T-helper 17 cell (primary cell): ENCODE measurements at regions not wholly inside any gene's neighbourhood (a gene's known extent, or its start where the extent isn't known, plus 50 kb on each side); places are given as distances from the start of the nearest gene placed in this dataset.

Experiments
- ATAC-seq: fragments of 150-1000 bp; cut with Tn5 transposase; 2 replicates; pipeline ENCODE4 v1.10.0; 2021; ENCODE audit warnings: mild to moderate bottlenecking, moderate library complexity
- DNase-seq, 3 donors: peaks; one replicate each; pipeline versions ENCODE4 v3.0.0 to v3.0.0-alpha.2; 2020 to 2021
- H3K9me3 ChIP-seq: one replicate; pipeline ENCODE4 v1.7.0; 2013; ENCODE audit warnings: low read length, mild to moderate bottlenecking; ENCODE audit not compliant: control insufficient read depth, poor library complexity, severe bottlenecking
- H3K27ac Mint-ChIP-seq: one replicate; pipeline ENCODE4 v1.8.0; 2022; ENCODE audit warnings: mild to moderate bottlenecking, moderate library complexity, mixed read lengths
- H3K27me3 Mint-ChIP-seq: one replicate; pipeline ENCODE4 v1.8.0; 2022; ENCODE audit warnings: mixed read lengths
- H3K36me3 Mint-ChIP-seq: one replicate; pipeline ENCODE4 v1.8.0; 2022; ENCODE audit warnings: low read depth, mixed read lengths
- H3K4me1 Mint-ChIP-seq: one replicate; pipeline ENCODE4 v1.8.0; 2022; ENCODE audit warnings: mild to moderate bottlenecking, mixed read lengths
- H3K4me3 Mint-ChIP-seq: one replicate; pipeline ENCODE4 v1.8.0; 2022; ENCODE audit warnings: mild to moderate bottlenecking, moderate library complexity, mixed read lengths

- H3K9me3 ChIP-seq: no peaks in the 10 kb centered on the region
- Mint-ChIP-seq H3K27ac (no peak overlapping the region), H3K4me1 (no peaks in the 10 kb centered on the region), H3K27me3 (no peaks in the 10 kb centered on the region), H3K4me3 (no peak overlapping the region), H3K36me3 (no peaks in the 10 kb centered on the region)
- DNase-seq (no peak), ATAC-seq (no peak)
Observed at GRCh38 chr14:87581298-87581697, 411.7 kb downstream of the GALC start.

- ATAC-seq (no peak), DNase-seq (no peak)
- no peaks in the 10 kb centered on the region for H3K4me1 Mint-ChIP-seq
- no peaks in the 10 kb centered on the region for H3K27me3 Mint-ChIP-seq
- no peaks in the 10 kb centered on the region for H3K36me3 Mint-ChIP-seq
- H3K4me3 Mint-ChIP-seq: no peak overlapping the region
- H3K9me3 ChIP-seq: no peaks in the 10 kb centered on the region
- no peak overlapping the region for H3K27ac Mint-ChIP-seq
Observed at GRCh38 chr14:87579036-87579435, 413.9 kb downstream of the GALC start.

GRCh38 chr14:87575378-87575777, 417.6 kb downstream of the GALC start:
- no peak for ATAC-seq
- no peak for DNase-seq
- Mint-ChIP-seq H3K36me3 (no peaks in the 10 kb centered on the region), H3K4me1 (no peaks in the 10 kb centered on the region), H3K27me3 (no peaks in the 10 kb centered on the region), H3K27ac (no peak overlapping the region), H3K4me3 (no peak overlapping the region)
- no peaks in the 10 kb centered on the region for H3K9me3 ChIP-seq

GRCh38 chr14:87573591-87573990, 419.4 kb downstream of the GALC start:
- Mint-ChIP-seq H3K4me1 (no peaks in the 10 kb centered on the region), H3K4me3 (no peak overlapping the region), H3K27me3 (no peaks in the 10 kb centered on the region), H3K27ac (no peak overlapping the region), H3K36me3 (no peaks in the 10 kb centered on the region)
- no peaks in the 10 kb centered on the region for H3K9me3 ChIP-seq
- DNase-seq: no peak
- no peak for ATAC-seq

GRCh38 chr14:87567618-87568295, 425.2 kb downstream of the GALC start:
- Mint-ChIP-seq H3K27me3 (no peaks in the 10 kb centered on the region), H3K36me3 (no peaks in the 10 kb centered on the region), H3K4me1 (no peaks in the 10 kb centered on the region), H3K4me3 (no peak overlapping the region), H3K27ac (no peak overlapping the region)
- DNase-seq: no peak
- no peak for ATAC-seq
- no peaks in the 10 kb centered on the region for H3K9me3 ChIP-seq

GRCh38 chr14:87566991-87567390, 426.0 kb downstream of the GALC start:
- no peaks in the 10 kb centered on the region for H3K9me3 ChIP-seq
- no peak for ATAC-seq
- Mint-ChIP-seq H3K27me3 (no peaks in the 10 kb centered on the region), H3K4me3 (no peak overlapping the region), H3K4me1 (no peaks in the 10 kb centered on the region), H3K36me3 (no peaks in the 10 kb centered on the region), H3K27ac (no peak overlapping the region)
- DNase-seq: no peak

GRCh38 chr14:87547536-87547935, 445.4 kb downstream of the GALC start:
- no peaks in the 10 kb centered on the region for H3K9me3 ChIP-seq
- Mint-ChIP-seq H3K4me3 (no peak overlapping the region), H3K27ac (no peak overlapping the region), H3K36me3 (no peaks in the 10 kb centered on the region), H3K4me1 (no peaks in the 10 kb centered on the region), H3K27me3 (no peaks in the 10 kb centered on the region)
- DNase-seq: no peak
- no peak for ATAC-seq

GRCh38 chr14:87542288-87542687, 450.7 kb downstream of the GALC start:
- no peak overlapping the region for H3K4me3 Mint-ChIP-seq
- no peaks in the 10 kb centered on the region for H3K27me3 Mint-ChIP-seq
- H3K4me1 Mint-ChIP-seq: no peaks in the 10 kb centered on the region
- ATAC-seq (no peak), DNase-seq (no peak)
- H3K27ac Mint-ChIP-seq: no peak overlapping the region
- H3K9me3 ChIP-seq: peaks cover 2% of the 10 kb centered on the region
- no peaks in the 10 kb centered on the region for H3K36me3 Mint-ChIP-seq

- H3K27me3 Mint-ChIP-seq: no peaks in the 10 kb centered on the region
- DNase-seq (no peak), ATAC-seq (no peak)
- H3K27ac Mint-ChIP-seq: no peak overlapping the region
- H3K9me3 ChIP-seq: peaks cover 2% of the 10 kb centered on the region
- H3K4me1 Mint-ChIP-seq: no peaks in the 10 kb centered on the region
- H3K4me3 Mint-ChIP-seq: no peak overlapping the region
- H3K36me3 Mint-ChIP-seq: no peaks in the 10 kb centered on the region
Observed at GRCh38 chr14:87540339-87540738, 452.6 kb downstream of the GALC start.

GRCh38 chr14:87529081-87529480, 463.9 kb downstream of the GALC start:
- Mint-ChIP-seq H3K4me1 (no peaks in the 10 kb centered on the region), H3K36me3 (no peaks in the 10 kb centered on the region)
- no peak for ATAC-seq

GRCh38 chr14:87526731-87527130, 466.3 kb downstream of the GALC start:
- no peak for ATAC-seq
- H3K4me1 Mint-ChIP-seq: no peaks in the 10 kb centered on the region

More at GRCh38 chr14:87529081-87529480, 463.9 kb downstream of the GALC start:
- Mint-ChIP-seq H3K27ac (no peak overlapping the region), H3K27me3 (no peaks in the 10 kb centered on the region), H3K4me3 (no peak overlapping the region)
- DNase-seq: no peak
- no peaks in the 10 kb centered on the region for H3K9me3 ChIP-seq

GRCh38 chr14:87524011-87524410, 469.0 kb downstream of the GALC start:
- H3K4me3 Mint-ChIP-seq: no peak overlapping the region
- no peaks in the 10 kb centered on the region for H3K4me1 Mint-ChIP-seq
- no peak for DNase-seq
- H3K27me3 Mint-ChIP-seq: no peaks in the 10 kb centered on the region
- no peaks in the 10 kb centered on the region for H3K36me3 Mint-ChIP-seq
- H3K9me3 ChIP-seq: no peaks in the 10 kb centered on the region
- ATAC-seq: no peak
- no peak overlapping the region for H3K27ac Mint-ChIP-seq

More at GRCh38 chr14:87526731-87527130, 466.3 kb downstream of the GALC start:
- Mint-ChIP-seq H3K4me3 (no peak overlapping the region), H3K27ac (no peak overlapping the region), H3K36me3 (no peaks in the 10 kb centered on the region), H3K27me3 (no peaks in the 10 kb centered on the region)
- no peaks in the 10 kb centered on the region for H3K9me3 ChIP-seq
- DNase-seq: no peak

- H3K4me3 Mint-ChIP-seq: no peak overlapping the region
- no peak for DNase-seq
- no peak overlapping the region for H3K27ac Mint-ChIP-seq
- H3K9me3 ChIP-seq: peaks cover 3% of the 10 kb centered on the region
- no peaks in the 10 kb centered on the region for H3K4me1 Mint-ChIP-seq
- H3K27me3 Mint-ChIP-seq: no peaks in the 10 kb centered on the region
- ATAC-seq: no peak
- no peaks in the 10 kb centered on the region for H3K36me3 Mint-ChIP-seq
Observed at GRCh38 chr14:87522575-87522974, 470.4 kb downstream of the GALC start.

GRCh38 chr14:87508333-87508732, 484.6 kb downstream of the GALC start:
- Mint-ChIP-seq H3K4me1 (no peaks in the 10 kb centered on the region), H3K27ac (no peak overlapping the region), H3K27me3 (no peaks in the 10 kb centered on the region), H3K4me3 (no peak overlapping the region), H3K36me3 (no peaks in the 10 kb centered on the region)
- ATAC-seq (no peak), DNase-seq (no peak)
- no peaks in the 10 kb centered on the region for H3K9me3 ChIP-seq
